Stomach (tissue), 4 donors: ENCODE measurements at regions not wholly inside any gene's neighbourhood (a gene's known extent, or its start where the extent isn't known, plus 50 kb on each side); places are given as distances from the start of the nearest gene placed in this dataset.

Source experiments
- CTCF ChIP-seq, 7 experiments: fragments of 450-650 bp in 4 of 7; fragments of 200-600 bp in 3 of 7; sonication (generic) in 3 of 7; IDR thresholded peaks; one replicate each; pipeline ENCODE4 v1.5.1; 2016 to 2019; ENCODE audit warnings: antibody characterized with exemption in 7 of 7, control low read depth in 2 of 7, mild to moderate bottlenecking in 1 of 7
- POLR2AphosphoS5 ChIP-seq, 3 donors: sonication (generic); formaldehyde crosslinking; IDR thresholded peaks; one replicate each; pipeline ENCODE4 v1.6.1; 2016; ENCODE audit warnings: antibody characterized with exemption in 3 of 3

- no peak for TF ChIP-seq POLR2AphosphoS5 (IDR thresholded peaks at IDR 0.05)
- TF ChIP-seq CTCF (IDR thresholded peaks at IDR 0.05): no peak
Measured at GRCh38 chr7:112635742-112636141, 154.5 kb downstream of the TMEM168 start.
